H1 (cell line): ENCODE measurements at regions not wholly inside any gene's neighbourhood (a gene's known extent, or its start where the extent isn't known, plus 50 kb on each side); places are given as distances from the start of the nearest gene placed in this dataset.

Experiments used
- CEBPB ChIP-seq: IDR thresholded peaks from 2 replicates; pipeline ENCODE4 v1.6.1; 2012; ENCODE audit warnings: low read depth, low read length
- RNF2 ChIP-seq: fragments of 200-900, 300-1000 bp; sonication (generic); IDR thresholded peaks from 2 replicates; pipeline ENCODE4 v1.7.1; 2016; ENCODE audit warnings: borderline replicate concordance, low read depth, mild to moderate bottlenecking, antibody characterized with exemption, low read length; ENCODE audit not compliant: poor library complexity, severe bottlenecking; ENCODE audit errors: missing control alignments
- SP4 ChIP-seq: IDR thresholded peaks from 2 replicates; pipeline ENCODE4 v1.6.1; 2012; ENCODE audit warnings: low read length, inconsistent platforms
- TF ChIP-seq, protein P1 (sequence below): fragments of 300-600 bp; sonication (generic); IDR thresholded peaks from 2 replicates; pipeline ENCODE4 v1.7.1; 2012; ENCODE audit warnings: low read length, moderate library complexity, mild to moderate bottlenecking, inconsistent platforms; ENCODE audit not compliant: insufficient replicate concordance

DNA sequence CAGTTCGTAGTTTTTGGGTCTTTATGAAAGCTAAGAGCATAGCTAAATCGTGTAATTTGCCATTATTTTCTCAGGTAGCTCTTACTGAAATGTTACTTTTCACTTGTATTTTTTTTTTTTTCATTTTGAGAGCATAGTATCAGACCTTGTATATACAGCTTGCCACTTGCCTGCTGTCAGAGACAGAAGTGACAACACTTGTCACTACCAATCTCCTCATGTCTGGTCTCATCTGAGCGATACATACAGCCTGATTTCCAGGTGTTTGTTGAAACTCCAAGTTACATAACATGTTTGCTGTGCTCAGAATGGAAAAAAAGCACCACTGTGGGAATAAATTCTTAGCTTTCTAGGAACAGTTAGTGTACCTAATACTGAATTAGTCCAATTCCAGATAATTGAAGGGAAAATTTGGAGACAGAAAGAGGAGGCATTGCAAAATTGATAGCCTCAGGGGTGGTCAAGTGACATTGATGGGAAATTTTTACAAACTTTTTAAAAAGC is 621.4 kb upstream of the PKN2 start (continued):
- TF ChIP-seq, protein P1, sequence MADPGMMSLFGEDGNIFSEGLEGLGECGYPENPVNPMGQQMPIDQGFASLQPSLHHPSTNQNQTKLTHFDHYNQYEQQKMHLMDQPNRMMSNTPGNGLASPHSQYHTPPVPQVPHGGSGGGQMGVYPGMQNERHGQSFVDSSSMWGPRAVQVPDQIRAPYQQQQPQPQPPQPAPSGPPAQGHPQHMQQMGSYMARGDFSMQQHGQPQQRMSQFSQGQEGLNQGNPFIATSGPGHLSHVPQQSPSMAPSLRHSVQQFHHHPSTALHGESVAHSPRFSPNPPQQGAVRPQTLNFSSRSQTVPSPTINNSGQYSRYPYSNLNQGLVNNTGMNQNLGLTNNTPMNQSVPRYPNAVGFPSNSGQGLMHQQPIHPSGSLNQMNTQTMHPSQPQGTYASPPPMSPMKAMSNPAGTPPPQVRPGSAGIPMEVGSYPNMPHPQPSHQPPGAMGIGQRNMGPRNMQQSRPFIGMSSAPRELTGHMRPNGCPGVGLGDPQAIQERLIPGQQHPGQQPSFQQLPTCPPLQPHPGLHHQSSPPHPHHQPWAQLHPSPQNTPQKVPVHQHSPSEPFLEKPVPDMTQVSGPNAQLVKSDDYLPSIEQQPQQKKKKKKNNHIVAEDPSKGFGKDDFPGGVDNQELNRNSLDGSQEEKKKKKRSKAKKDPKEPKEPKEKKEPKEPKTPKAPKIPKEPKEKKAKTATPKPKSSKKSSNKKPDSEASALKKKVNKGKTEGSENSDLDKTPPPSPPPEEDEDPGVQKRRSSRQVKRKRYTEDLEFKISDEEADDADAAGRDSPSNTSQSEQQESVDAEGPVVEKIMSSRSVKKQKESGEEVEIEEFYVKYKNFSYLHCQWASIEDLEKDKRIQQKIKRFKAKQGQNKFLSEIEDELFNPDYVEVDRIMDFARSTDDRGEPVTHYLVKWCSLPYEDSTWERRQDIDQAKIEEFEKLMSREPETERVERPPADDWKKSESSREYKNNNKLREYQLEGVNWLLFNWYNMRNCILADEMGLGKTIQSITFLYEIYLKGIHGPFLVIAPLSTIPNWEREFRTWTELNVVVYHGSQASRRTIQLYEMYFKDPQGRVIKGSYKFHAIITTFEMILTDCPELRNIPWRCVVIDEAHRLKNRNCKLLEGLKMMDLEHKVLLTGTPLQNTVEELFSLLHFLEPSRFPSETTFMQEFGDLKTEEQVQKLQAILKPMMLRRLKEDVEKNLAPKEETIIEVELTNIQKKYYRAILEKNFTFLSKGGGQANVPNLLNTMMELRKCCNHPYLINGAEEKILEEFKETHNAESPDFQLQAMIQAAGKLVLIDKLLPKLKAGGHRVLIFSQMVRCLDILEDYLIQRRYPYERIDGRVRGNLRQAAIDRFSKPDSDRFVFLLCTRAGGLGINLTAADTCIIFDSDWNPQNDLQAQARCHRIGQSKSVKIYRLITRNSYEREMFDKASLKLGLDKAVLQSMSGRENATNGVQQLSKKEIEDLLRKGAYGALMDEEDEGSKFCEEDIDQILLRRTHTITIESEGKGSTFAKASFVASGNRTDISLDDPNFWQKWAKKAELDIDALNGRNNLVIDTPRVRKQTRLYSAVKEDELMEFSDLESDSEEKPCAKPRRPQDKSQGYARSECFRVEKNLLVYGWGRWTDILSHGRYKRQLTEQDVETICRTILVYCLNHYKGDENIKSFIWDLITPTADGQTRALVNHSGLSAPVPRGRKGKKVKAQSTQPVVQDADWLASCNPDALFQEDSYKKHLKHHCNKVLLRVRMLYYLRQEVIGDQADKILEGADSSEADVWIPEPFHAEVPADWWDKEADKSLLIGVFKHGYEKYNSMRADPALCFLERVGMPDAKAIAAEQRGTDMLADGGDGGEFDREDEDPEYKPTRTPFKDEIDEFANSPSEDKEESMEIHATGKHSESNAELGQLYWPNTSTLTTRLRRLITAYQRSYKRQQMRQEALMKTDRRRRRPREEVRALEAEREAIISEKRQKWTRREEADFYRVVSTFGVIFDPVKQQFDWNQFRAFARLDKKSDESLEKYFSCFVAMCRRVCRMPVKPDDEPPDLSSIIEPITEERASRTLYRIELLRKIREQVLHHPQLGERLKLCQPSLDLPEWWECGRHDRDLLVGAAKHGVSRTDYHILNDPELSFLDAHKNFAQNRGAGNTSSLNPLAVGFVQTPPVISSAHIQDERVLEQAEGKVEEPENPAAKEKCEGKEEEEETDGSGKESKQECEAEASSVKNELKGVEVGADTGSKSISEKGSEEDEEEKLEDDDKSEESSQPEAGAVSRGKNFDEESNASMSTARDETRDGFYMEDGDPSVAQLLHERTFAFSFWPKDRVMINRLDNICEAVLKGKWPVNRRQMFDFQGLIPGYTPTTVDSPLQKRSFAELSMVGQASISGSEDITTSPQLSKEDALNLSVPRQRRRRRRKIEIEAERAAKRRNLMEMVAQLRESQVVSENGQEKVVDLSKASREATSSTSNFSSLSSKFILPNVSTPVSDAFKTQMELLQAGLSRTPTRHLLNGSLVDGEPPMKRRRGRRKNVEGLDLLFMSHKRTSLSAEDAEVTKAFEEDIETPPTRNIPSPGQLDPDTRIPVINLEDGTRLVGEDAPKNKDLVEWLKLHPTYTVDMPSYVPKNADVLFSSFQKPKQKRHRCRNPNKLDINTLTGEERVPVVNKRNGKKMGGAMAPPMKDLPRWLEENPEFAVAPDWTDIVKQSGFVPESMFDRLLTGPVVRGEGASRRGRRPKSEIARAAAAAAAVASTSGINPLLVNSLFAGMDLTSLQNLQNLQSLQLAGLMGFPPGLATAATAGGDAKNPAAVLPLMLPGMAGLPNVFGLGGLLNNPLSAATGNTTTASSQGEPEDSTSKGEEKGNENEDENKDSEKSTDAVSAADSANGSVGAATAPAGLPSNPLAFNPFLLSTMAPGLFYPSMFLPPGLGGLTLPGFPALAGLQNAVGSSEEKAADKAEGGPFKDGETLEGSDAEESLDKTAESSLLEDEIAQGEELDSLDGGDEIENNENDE = no peak
- TF ChIP-seq CEBPB (no peak), RNF2 (no peak), SP4 (no peak)
